ENCODE measurements at regions not wholly inside any gene's neighbourhood (a gene's known extent, or its start where the extent isn't known, plus 50 kb on each side); places are given as distances from the start of the nearest gene placed in this dataset.

- Mint-ChIP-seq H3K4me3 (no peak overlapping the region), H3K36me3 (ENCODE audit: low read depth) (peaks cover 7% of the 10 kb centered on the region; the same call in 1 of the 2 replicates), H3K4me1 (ENCODE audit: low read depth) (no peaks in the 10 kb centered on the region), H3K27me3 (ENCODE audit: insufficient read depth) (no peaks in the 10 kb centered on the region), H3K9me3 (peaks cover 40% of the 10 kb centered on the region), H3K27ac (no peak overlapping the region)
- TF ChIP-seq CTCF (IDR thresholded peaks at IDR 0.05): no peak
- no peak for DNase-seq
These were observed 1073.6 kb downstream of the BCL11B start for GRCh38 chr14:98198385-98198784.

GRCh38 chr14:98200601-98201000, 1071.4 kb downstream of the BCL11B start:
- H3K9me3 Mint-ChIP-seq: peaks cover 51% of the 10 kb centered on the region
- no peak overlapping the region for H3K27ac Mint-ChIP-seq
- H3K36me3 Mint-ChIP-seq (ENCODE audit: low read depth): peaks cover 7% of the 10 kb centered on the region; the same call in 1 of the 2 replicates
- no peaks in the 10 kb centered on the region; the same call in 1 of the 2 replicates for H3K27me3 Mint-ChIP-seq (ENCODE audit: insufficient read depth)
- no peak for TF ChIP-seq CTCF (IDR thresholded peaks at IDR 0.05)
- DNase-seq: no peak
- H3K4me1 Mint-ChIP-seq (ENCODE audit: low read depth): no peaks in the 10 kb centered on the region
- H3K4me3 Mint-ChIP-seq: no peak overlapping the region

- no peak for DNase-seq
- peaks cover 5% of the 10 kb centered on the region; the same call in 1 of the 2 replicates for H3K36me3 Mint-ChIP-seq (ENCODE audit: low read depth)
- H3K27ac Mint-ChIP-seq: no peak overlapping the region
- H3K9me3 Mint-ChIP-seq: peaks cover 53% of the 10 kb centered on the region
- H3K4me1 Mint-ChIP-seq (ENCODE audit: low read depth): no peaks in the 10 kb centered on the region
- TF ChIP-seq CTCF (IDR thresholded peaks at IDR 0.05): no peak
- H3K4me3 Mint-ChIP-seq: no peak overlapping the region
- H3K27me3 Mint-ChIP-seq (ENCODE audit: insufficient read depth): no peaks in the 10 kb centered on the region; the same call in 1 of the 2 replicates
These were observed 1068.6 kb downstream of the BCL11B start for GRCh38 chr14:98203421-98203820.

GRCh38 chr14:98204139-98204538, 1067.9 kb downstream of the BCL11B start:
- H3K4me3 Mint-ChIP-seq: no peak overlapping the region
- H3K36me3 Mint-ChIP-seq (ENCODE audit: low read depth): peaks cover 5% of the 10 kb centered on the region; the same call in 1 of the 2 replicates
- H3K27me3 Mint-ChIP-seq (ENCODE audit: insufficient read depth): no peaks in the 10 kb centered on the region; the same call in 1 of the 2 replicates

GRCh38 chr14:98207415-98207814, 1064.6 kb downstream of the BCL11B start:
- Mint-ChIP-seq H3K27ac (no peak overlapping the region), H3K4me1 (ENCODE audit: low read depth) (no peaks in the 10 kb centered on the region), H3K36me3 (ENCODE audit: low read depth) (peaks cover 5% of the 10 kb centered on the region; the same call in 1 of the 2 replicates), H3K27me3 (ENCODE audit: insufficient read depth) (no peaks in the 10 kb centered on the region; the same call in 1 of the 2 replicates), H3K9me3 (peaks cover 80% of the 10 kb centered on the region), H3K4me3 (no peak overlapping the region)
- no peak for TF ChIP-seq CTCF (IDR thresholded peaks at IDR 0.05)
- DNase-seq: no peak

More at GRCh38 chr14:98204139-98204538, 1067.9 kb downstream of the BCL11B start:
- Mint-ChIP-seq H3K4me1 (ENCODE audit: low read depth) (no peaks in the 10 kb centered on the region), H3K27ac (no peak overlapping the region), H3K9me3 (peaks cover 57% of the 10 kb centered on the region)
- no peak for DNase-seq
- TF ChIP-seq CTCF (IDR thresholded peaks at IDR 0.05): no peak
